LHCN-M2 (cell line): ENCODE measurements at regions not wholly inside any gene's neighbourhood (a gene's known extent, or its start where the extent isn't known, plus 50 kb on each side); places are given as distances from the start of the nearest gene placed in this dataset.
"Not testable (repeated sequence)": the region's sequence is repeated elsewhere in the genome, so short reads cannot be mapped to it uniquely, and the experiment has no call there.

ENCODE experiments used
- DNase-seq: peaks from one replicate; pipeline ENCODE4 v3.0.0-alpha.2; 2012; ENCODE audit warnings: low read depth

GRCh38 chrX:152079768-152080167, 58.6 kb downstream of the MAGEA10 start:
- no peak for DNase-seq

- DNase-seq, result no peak
Measured at GRCh38 chrX:152074163-152074562, 64.2 kb downstream of the MAGEA10 start.

DNA sequence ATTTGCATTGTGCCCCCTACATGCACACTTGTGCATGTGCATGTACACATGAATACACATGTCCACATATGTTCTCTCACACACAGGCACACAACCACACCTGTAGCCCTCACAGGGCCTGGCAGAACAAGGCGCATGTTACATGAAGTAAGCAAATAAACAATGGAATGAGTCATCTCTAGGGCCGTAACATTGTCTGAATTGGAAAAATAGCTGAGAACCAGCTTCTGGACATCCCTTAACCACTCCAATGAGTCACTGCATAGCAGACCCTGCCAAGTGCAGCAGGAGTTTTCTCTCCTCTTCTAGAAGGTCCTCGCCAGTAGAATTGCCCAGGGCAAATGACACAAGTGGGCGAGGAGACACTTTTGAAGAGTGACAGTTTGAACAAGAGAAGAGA, 66.1 kb downstream of the MAGEA10 start:
- DNase-seq, result peak; percentile 17

DNA sequence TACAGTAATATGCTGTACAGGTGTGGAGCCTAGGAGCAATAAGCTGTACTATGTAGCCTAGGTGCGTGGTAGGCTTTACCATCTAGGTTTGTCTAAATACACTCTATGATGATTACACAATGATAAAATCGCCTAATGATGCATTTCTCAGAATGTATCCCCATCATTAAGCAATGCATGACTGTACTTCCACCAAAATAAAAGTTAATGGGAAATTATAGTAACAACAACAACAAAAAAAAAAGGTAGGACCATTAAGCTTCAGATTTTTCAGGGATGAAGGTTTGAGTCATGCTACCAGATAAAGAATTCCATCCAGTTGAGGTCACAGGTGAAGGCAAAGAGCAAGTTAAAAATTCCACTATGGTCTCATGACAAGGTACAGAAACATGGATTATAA, 68.2 kb downstream of the MAGEA10 start:
- DNase-seq, result no peak

GRCh38 chrX:152061557-152061956, 76.8 kb downstream of the MAGEA10 start:
- no peak for DNase-seq

DNA sequence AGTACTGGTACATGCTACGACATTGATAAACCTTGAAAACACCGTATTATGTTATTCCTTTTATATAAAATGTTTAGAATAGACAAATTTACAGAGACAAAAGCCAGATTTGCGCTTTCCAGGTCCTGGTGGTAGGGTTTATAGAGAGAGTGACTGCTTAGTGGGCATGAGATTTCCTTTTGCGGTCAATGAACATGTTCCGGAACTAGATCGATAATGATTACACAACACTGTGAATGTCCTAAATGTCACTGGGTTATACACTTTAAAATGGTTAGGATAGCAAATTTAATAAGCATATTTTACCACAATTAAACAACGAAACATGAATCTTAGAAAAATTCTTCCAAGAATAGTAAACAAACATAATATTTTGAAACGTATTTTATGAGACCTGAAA, 77.3 kb downstream of the MAGEA10 start:
- no peak for DNase-seq

- not testable (repeated sequence) for DNase-seq
Measured at GRCh38 chrX:152050623-152051022, 76.1 kb upstream of the GABRE start.

DNA sequence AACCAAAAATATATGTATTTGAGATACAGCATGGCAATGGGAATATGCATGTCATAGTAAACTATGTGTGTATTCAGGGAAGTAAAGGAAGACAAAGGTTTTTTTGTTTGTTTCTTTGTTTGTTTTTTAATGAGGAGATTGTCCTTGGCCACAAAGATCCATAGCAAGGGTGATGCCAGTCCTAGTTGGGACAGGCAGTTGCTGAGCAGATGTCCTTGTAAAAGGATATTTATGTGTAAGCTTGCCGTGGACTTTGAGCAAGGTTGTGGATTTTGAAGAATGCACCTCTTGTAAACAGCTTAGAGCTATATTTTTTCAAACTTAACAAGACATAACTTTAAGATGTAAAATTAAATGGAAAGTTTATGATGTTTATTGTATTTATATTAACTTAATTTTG, 69.9 kb upstream of the GABRE start:
- DNase-seq, result no peak

DNA sequence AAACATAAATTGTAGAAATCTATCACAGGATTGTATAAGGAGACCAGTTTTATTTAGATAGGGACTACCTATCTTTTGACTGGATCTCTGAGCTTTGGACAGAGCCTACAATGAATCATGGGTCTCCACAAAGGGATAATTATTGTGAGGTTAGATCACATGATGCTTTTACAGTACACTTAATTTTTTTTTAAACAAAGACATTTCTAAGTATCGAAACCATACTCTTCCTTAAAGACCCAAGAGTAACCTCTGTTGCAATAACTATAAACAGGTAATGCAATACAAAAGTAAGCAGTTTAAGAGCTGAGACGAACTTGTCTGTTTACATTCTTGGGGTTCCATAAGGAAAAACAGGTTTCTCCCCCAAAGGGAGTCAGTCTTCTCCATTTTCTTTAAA, 64.3 kb upstream of the GABRE start:
- no peak for DNase-seq

GRCh38 chrX:152037183-152037582, 62.7 kb upstream of the GABRE start:
- no peak for DNase-seq

DNA sequence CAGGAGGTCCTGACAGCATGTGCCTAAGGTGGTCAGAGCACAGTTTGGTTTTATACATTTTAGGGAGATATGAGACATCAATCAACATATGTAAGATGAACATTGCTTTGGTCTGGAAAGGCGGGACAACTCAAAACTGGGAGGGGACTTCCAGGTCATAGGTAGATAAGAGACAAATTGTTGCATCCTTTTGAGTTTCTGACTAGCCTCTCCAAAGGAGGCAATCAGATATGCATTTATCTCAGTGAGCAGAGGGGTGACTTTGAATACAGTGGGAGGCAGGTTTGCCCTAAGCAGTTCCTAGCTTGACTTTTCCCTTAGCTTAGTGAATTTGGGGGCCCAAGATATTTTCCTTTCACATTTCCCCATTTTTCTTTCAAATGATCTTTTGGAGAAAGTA, 56.9 kb upstream of the GABRE start:
- not testable (repeated sequence) for DNase-seq

DNA sequence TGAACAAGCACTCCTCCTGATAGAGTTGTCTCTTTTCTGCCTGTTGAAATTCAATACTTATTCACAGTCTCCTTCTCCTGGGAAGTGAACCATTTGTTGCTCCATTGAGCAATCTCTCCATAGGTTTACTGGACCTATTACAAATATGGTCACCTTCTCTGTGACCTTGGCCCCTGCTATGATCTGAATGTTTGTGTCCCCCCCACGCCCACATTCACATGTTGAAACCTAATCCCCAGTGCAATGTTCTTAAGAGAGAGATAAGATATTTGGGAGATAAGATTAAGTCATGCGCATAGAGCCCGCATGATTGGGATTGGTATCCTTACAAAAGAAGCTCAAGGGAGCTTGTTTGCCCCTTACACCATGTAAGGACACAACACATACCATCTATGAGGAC, 54.1 kb upstream of the GABRE start:
- no peak for DNase-seq

DNA sequence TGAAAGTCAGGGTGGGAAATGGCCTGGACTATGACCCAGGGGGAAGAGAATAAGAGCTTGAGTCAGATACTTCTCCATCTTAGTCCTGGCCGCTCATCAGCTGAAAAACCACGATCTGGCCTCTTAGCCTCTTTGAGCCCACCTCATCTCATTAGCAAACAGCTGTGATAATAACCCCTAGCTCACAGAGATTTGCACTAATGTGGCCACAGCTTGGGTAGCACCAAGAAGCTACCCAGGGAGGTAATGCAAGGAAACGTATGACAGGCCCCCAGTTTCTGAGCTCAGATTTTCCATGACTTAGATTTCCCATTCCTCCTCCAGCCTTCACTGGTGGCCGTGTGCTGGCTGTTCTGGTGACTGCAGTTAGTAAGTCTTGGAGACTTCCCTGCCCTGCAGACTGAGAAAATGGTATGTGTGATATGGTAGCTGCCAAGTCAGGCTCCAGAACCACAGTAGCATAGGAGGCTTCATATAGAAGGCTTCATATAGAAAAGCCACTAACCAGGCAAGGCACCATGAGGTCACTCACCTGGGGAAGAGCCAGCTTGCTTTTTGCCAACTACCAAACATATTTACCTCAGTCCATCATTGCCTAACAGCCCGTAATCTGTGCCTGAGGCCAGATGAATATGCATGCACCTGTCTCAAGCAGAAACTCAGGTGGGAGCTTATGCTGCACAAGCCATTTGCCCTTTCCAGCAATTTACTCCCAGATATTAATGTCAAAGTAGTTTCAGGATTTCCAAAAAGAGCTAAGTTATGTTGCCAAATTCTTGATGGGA, 51.4 kb upstream of the GABRE start:
- DNase-seq, result no peak

DNA sequence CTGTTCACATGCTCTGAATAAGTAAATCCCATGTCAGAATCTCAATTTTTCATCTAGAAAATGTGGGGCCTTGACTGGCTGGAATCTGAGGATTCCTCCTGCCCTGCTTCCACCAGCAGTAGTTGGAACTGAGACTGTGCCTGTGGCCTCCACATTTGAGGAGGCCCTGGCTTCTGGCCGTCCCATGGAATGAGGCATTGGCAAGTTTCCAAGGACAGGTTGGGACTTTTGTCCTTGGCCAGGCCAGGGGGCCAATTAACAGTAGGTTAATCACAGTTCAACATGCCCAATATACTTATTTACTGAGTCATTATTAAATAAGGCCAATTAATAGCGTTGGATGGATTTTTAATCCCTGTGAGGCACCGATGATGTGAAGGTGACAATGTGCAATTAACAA, 50.2 kb upstream of the GABRE start:
- no peak for DNase-seq
